ENCODE measurements at regions not wholly inside any gene's neighbourhood (a gene's known extent, or its start where the extent isn't known, plus 50 kb on each side); places are given as distances from the start of the nearest gene placed in this dataset.

GRCh38 chr14:98826618-98827017 is 445.4 kb downstream of the BCL11B start:
- DNase-seq = no peak

GRCh38 chr14:98834119-98834518 is 437.9 kb downstream of the BCL11B start:
- DNase-seq = no peak

- no peak for DNase-seq
Measured at GRCh38 chr14:98835051-98835824, 436.8 kb downstream of the BCL11B start.

- no peak for DNase-seq
Measured at GRCh38 chr14:98835825-98836100, 436.2 kb downstream of the BCL11B start.

- DNase-seq = no peak
Measured at GRCh38 chr14:98840091-98840490, 431.9 kb downstream of the BCL11B start.

- no peak for DNase-seq
Measured at GRCh38 chr14:98840511-98840910, 431.5 kb downstream of the BCL11B start.

- DNase-seq = no peak
Measured at GRCh38 chr14:98844456-98844855, 427.5 kb downstream of the BCL11B start.

- no peak for DNase-seq
Measured at GRCh38 chr14:98847521-98848468, 424.2 kb downstream of the BCL11B start.

- no peak for DNase-seq
Measured at GRCh38 chr14:98853063-98853729, 418.8 kb downstream of the BCL11B start.

GRCh38 chr14:98855926-98856715 is 415.9 kb downstream of the BCL11B start:
- DNase-seq = no peak

- DNase-seq = no peak
Measured at GRCh38 chr14:98858158-98858557, 413.8 kb downstream of the BCL11B start.

GRCh38 chr14:98858561-98858960 is 413.4 kb downstream of the BCL11B start:
- no peak for DNase-seq

- DNase-seq = no peak
Measured at GRCh38 chr14:98859301-98859700, 412.7 kb downstream of the BCL11B start.

GRCh38 chr14:98864211-98864610 is 407.8 kb downstream of the BCL11B start:
- DNase-seq = no peak

GRCh38 chr14:98867146-98867545 is 404.9 kb downstream of the BCL11B start:
- no peak for DNase-seq

- no peak for DNase-seq
Measured at GRCh38 chr14:98867726-98868125, 404.3 kb downstream of the BCL11B start.

GRCh38 chr14:98868866-98869265 is 403.1 kb downstream of the BCL11B start:
- DNase-seq = no peak

GRCh38 chr14:98871796-98872195 is 400.2 kb downstream of the BCL11B start:
- no peak for DNase-seq

GRCh38 chr14:98877065-98877464 is 394.9 kb downstream of the BCL11B start:
- DNase-seq = no peak

GRCh38 chr14:98878282-98878681 is 393.7 kb downstream of the BCL11B start:
- DNase-seq = no peak

GRCh38 chr14:98886982-98887381 is 385.0 kb downstream of the BCL11B start:
- no peak for DNase-seq

- DNase-seq = no peak
Measured at GRCh38 chr14:98888281-98888680, 383.7 kb downstream of the BCL11B start.

All from SHP77 (cell line).